SKM-1 (cell line): ENCODE measurements at regions not wholly inside any gene's neighbourhood (a gene's known extent, or its start where the extent isn't known, plus 50 kb on each side); places are given as distances from the start of the nearest gene placed in this dataset.

Source experiments
- DNase-seq: peaks from one replicate; lab custom pipeline; 2025; ENCODE audit not compliant: unreplicated experiment; lab: John Stamatoyannopoulos, UW

DNA sequence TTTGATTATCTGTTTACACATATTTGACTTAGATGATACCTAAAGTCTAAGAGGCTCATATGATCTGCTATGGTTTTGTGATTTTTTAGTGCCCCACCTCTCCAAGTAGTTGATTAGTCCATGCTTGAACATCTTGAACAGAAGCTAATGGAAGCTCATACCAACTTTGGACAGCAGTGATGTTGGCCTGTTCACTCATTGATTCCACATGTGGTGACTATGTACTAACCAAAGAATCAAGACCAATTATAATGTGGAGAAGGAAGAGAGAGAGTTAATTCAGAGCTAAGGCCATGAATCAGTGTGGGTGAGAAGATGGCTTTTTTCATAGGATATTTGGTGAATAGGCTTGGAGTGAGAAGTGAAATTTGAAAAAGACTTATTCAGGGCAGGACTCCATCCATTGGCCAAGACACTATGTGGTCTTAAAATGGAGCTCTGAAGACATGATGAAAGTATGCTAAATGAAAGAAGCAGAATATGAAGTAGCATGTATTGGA is 178.3 kb upstream of the TWIST2 start:
- no peak for DNase-seq

DNA sequence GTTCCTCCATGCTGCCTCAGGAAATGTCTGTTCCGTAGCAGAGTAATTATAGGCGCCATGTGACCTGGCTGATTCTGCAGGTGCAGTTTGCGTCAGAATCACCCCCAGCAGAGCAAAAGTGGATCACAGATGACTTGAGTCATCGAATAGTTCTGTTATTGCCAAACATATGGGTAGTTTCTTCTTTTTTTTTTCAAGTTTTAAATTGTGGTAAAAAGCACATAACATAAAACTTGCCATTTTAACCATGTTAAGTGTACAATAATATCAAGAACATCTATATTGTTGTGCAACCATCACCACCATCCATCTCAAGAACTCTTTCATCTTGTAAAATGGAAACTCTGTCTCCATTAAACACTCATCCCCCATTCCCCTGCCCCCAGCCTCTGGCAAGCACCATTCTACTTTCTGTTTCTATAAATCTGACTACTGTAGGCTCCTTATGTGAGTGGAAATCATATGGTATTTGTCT is 177.7 kb upstream of the TWIST2 start:
- DNase-seq = no peak

DNA sequence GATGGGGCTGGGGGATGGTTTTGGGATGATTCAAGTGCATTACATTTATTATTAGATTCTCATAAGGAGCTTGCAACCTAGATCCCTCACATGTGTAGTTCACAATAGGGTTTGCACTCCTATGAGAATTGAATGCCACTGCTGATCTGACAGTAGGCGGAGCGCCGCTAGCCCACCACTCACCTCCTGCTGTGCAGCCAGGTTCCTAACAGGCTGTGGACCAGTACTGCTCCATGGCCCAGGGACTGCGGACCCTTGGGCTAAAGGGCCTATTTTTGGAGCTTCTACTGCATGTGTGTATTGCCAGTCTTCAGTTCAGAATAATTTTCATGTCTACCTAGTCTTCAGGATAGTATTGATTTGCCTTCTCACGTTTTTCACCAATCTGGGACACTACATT is 165.3 kb upstream of the TWIST2 start:
- DNase-seq = no peak

DNA sequence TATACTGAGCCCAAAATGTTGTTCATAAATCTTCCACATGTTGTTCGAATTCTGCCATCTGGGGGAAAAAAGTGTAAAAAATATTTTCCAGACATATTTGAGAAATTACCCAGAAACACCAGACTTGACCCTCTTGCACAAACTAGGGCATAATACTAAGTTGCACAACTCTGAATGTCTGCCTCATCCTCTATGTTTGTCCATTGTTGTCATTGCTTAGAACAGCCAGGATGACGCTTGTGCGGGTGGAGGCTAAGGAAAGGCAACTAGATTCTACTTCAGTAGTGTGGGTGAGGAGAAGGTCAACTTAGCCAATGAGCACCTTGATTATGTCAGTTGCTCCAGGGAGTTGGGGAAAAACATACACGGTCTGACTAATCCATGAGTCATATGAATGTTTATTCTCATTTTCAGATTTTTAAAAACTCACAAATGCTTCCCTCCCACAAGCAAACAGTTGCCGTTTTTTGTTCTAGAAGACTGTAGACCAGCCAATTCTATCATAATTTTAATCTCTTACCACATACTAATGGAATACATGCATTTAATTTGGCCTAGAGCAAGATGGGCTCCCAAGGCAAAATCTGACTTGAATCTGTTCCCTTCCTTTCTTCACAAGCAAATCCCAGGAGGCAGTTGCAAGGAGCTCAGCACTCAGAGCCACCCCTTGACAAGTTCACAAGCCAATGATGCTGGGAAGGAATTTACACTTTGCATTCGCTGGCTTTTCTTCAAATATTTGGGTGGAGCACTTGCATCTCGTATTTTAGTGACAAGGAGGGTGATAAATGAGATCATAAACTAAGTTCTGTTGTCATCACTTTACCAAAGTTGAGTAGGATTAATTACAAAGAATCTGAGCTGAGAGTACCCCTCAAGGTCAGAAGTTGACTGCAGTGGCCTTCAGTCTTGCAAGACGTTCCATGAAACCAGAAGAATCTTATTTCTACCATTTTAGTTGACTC is 163.2 kb upstream of the TWIST2 start:
- DNase-seq = no peak

DNA sequence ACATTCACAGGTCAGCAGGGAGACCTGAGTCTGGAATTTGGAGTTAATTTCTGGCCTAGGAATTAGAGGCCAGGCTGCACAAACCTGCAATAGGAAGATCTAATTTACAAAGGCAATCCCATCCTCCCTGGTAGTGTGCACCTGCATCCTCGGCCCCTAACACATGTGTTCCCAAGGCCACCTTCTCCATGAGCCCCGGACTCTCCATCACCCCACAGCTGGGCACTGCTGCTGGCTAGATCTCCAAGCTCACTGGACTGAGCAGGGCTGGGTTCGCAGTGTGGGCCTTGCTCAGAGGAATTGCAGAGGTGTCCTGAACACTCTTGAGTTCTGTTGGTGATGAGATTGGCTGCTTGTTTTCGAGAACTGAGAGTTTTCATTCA is 162.6 kb upstream of the TWIST2 start:
- no peak for DNase-seq

DNA sequence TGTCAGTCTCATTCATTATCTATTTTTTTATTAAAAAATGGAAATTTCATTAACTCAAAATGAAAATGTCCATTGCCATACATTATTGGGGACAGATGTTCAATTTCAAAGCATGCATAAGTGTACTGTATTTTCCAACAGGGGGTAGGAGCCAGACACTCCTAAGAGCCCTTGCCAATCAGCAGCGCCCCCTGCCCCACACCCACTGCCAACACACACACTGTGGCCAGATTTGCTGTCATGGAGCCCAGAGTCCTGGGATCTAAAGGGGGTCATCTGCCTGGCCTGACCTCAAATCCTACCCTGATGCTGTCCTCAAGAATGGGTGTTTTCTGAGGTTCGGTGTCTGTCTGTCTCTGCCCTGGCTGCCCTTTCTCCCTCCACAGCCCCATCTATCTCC is 162.2 kb upstream of the TWIST2 start:
- DNase-seq = no peak

DNA sequence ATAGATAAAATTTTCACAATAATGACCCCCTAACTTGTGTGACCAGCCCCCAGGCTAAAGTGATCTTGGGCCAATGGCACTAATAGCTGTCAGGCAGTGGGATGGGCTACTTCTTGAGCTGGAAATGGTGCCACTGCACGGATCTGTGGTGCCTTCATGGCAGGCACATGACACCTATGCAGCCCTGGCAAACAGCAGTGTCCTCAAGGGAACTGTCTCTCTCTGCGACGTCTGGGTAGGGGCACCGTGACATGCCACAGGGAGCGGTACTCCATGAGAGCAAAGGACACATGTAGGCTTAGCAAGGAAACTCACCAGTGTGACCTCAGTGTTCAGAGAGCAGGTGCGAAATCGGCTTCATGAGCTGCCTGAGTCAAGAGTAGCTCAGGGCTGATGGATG is 161.7 kb upstream of the TWIST2 start:
- no peak for DNase-seq

DNA sequence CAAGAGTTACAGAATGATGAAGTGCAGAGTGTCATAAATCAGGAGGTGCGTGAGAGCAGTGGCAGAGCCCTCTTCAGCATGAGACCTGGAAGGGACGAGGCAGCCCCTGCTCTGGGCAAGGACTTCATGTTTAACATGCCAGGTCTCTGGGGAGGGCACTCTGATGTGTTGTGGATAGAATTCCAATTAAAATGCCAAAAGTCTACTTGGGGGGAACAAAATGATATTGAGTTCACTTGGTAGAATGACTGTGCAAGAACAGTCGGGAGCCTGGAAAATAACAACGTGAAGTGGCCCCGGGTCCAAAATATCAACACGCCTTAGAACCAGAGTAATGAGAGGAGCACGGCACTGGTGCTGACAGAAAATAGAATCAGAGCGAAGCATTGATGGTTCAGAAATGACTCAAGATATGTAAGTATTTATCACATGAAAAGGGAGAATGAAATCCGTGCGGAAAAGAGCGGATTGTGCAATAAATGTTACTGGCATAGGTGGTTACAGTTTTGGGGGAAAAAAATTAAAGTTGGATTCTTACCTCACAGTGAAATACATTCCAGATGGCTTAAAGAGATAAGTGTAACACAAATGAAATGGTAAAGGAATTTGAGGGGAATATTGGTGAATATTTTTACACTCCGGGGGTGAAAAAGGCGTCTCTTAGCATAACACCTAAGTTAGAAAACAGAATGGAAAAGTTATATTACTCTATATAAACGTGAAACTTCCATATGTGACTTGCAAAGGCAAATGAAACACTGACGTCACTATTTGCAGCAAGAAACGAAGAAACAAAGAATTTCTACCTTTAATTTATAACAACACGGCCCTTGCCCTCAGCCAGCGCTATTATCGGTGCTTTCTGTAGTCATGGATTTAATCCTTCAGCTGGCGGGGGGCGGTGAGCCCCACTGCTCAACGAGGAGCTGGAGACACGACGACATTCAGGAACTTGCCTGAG is 159.4 kb upstream of the TWIST2 start:
- no peak for DNase-seq

DNA sequence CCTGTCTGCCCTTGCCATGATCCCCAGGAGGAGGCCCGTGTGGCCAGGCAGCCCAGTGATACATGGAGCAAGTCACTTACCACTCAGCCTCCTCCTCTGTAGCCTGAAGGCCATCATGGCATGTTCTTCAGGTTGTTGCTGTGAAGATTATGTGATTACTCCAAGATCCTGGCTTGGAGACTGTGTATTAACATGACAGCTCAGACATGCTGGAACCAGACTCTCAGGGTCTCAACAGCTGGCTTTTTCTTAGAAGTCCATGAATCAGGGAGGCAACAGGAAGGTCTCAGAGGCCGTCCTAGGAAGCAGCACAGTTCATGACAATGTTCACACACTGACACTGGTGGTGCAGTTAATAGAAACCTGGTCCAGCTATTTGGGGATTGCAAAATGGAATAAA is 158.6 kb upstream of the TWIST2 start:
- DNase-seq = no peak

DNA sequence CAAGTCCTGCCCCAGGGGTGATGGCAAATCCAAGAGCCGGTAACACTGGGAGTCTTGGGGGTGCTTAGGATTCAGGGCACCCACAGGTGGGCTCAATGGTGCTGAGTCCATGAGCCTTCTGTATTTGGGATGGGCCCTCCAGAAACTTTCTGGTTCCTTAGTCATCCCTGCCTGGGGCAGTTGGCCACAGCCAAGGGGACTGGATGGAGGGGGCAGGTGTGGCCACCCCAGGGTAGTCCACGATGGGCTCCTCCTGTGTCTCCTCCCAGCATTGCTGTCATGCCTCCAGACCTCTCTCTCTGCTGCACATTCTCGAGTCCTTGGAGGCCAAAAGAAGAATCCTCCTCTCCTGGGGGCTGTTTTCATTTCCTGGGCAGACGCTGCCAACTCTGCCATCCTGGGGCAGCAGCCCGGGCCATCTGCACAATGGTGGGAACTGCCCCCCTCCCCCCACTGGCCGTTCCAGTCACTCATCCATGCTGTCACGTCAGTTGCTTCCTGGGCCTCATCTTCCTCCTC is 158.0 kb upstream of the TWIST2 start:
- no peak for DNase-seq

DNA sequence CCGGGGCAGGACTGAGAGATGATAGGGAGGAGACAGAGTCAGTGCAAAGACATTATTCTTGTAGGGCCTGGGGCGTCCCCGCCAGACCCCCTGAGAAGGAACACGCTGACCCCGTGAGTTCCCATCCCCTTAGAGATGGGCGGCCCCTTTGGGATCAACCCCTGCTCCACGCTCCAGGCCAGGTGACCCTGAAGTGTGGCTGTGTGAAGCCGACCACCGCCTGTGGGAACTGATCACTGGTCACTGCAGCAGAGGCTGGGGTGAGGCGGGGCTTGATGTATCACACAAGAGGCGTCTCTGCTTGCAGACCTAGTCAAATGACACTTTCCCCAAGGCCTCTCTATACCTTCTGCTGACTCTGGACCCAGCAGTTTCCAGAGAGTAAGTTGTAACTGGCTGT is 157.4 kb upstream of the TWIST2 start:
- DNase-seq = no peak

DNA sequence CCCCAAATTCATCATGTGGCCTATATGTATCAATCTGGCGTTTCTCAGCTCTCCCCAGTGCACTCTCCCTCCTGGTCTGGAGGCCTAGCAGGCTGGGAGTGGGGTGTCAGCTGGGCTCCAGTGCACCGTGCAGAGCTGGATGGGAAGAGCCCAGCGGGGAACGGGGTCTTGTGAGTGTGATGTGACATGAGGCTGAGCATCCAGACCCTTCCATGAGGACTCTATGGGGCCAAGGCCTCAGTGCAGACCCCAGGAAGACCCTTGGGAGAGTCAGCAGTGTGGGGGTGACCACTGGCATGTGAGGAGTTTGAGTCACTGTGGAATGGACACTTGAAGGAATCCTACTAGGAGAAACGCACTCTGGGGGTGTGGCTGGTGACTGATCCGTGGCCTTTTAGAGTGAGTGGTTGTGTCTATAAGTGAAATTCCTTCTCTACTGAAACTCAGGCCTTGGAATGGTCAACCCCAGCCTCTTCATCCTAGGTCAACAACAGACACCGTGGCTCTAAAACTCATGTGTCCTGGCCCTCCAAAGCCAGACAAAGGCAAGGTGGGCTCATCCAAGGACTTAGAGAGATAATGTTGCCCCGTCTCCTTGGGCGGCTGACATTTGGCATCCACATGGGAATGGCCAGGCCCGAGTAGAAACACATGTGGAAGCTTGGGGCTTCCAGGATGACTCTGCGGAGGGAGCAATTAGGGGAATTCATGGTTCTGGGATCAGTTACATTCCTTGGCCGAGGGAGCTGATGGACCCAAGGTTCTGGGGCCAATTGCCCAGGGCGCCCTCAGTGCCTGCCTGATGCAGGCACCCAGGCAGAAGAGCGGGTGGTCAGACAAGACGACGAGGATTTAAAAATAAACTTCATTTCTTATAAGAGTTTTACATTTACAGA is 156.0 kb upstream of the TWIST2 start:
- DNase-seq = no peak

DNA sequence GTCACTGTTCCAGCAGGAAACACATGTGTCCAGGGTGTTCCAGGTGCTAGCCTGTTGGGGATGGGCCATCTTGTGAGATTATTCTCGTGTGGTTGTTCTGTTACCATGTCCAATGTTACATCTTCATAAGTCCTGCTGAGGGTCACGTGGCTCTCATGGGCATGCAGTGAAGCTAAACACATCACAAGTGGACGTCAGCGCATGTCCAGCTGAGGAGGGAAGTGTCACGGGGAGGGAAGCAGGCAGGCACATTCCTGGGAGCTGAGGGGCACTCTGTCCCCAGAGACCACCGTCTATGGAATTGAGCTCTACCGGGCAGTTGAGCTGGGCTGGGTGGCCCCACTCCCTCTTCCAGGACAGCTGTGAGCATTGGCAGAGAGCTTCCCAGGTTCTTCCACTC is 155.3 kb upstream of the TWIST2 start:
- DNase-seq = no peak

DNA sequence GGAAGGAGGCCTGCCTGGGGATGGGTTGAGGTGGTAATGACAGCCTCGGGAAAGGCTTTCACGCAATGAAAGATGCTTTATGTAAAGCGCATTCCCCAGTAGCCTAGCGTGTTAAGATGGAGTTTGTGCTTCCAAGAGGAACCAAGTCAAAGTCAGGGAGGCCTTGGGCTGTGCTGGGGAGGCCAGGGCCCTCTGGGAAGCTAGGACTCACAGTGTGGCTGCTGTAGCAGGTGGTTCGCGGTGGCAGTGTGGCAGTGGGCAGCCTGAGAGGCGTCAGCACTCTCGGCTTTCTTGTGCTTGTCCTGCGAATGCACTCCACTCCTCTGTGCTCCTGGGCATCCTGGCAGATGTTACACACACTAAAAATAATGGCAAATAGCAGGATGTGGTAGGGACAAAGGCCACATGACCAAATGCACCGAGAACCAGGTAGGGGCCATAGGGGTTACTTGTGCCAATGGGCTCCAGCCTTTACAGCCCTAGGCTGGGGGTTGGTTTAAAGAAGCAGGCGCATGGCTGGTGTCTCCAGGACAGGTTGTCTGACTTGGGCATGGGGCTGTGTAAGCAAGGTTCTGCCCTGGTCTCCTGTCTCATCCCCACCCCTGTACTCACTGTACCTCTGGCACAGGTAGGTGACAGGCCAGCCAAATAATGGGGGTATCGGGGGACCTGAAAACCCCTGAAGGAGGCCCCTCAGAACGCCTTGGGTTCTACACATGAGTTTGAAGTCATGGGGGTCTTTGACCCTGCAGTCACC is 154.4 kb upstream of the TWIST2 start:
- DNase-seq = no peak

DNA sequence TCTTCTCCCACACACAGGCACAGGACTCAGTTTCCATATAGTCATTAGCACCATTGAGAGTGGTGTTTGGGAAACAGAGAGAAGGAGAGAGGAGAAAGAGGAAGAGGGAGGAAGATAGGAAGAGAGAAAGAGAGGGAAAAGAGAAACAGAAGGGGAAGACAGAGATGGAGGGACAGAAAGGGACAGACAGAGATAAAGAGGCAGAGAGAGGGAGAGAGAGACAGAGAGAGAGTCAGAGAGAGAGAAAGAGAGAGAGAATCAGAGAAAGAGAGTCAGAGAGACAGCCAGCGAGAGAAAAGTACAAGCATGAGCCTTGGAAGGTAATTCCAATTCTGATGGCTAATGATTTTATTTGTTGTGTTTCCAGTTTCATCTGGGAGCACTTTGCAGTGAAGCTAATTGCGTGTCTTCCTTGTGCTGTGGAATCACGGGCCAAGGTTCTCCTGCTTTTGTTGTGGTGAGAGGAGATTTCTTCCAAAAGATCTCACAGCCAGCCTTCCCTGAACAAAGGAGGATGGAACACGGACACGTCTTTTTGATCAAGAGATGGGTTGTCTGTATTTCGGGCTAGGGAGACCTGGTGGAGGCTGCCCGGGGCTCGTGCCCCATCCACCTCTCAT is 153.6 kb upstream of the TWIST2 start:
- no peak for DNase-seq

DNA sequence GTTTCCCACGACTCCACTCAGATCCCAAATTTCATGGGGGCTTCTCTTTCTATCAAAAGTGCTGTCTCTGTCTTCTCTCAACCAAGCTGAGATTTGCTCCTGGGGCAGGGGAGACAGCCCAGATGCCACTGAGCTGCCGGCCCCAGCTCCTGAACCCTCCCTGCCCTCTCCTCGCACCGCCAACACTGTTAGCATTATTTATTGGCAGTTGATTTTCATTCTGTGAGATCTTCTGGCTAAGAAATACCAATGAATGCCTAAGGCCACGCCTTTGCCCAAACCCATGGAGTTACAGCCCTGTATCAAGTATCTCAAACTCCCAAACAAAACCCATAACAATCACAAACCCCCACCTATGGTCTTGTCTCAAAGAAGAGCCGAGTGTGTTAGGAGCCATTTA is 153.0 kb upstream of the TWIST2 start:
- no peak for DNase-seq

DNA sequence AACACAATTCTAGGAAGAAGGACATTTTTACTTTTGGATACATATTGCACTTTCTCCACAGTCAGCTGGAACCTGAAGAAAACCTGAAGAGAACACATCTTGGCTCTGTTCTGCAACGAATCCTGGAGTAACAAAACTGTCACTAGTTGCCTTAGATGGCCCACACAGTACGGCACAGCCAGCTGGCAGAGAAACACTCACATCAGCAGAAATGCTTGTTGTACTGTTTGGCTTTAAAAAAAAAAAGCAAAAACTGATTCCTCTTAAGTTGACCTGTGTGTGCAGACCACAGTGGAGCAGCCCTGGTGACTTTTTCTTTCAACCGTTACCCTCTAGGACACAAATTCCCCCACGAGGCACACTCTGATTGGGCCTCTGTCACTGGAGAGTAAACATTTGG is 152.3 kb upstream of the TWIST2 start:
- DNase-seq = no peak

DNA sequence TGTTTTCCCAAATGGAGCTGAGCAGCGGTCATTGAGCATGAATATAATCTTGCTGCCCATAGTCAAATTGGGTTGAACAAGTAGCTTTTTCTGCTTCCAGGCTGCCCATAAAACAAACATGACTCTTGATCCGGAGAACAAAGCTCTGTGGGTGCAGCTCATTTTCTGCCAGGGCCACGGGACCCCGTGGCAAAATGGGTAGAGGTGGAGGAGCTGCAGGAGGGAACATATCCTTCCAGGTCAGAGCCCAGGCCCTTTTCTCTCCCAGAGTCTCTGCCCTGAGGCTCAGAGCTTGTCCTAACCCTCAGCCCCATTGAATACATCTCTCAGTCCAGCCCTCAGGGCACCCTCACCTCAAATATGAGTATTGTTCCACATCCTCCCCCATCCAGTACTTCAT is 151.6 kb upstream of the TWIST2 start:
- no peak for DNase-seq

DNA sequence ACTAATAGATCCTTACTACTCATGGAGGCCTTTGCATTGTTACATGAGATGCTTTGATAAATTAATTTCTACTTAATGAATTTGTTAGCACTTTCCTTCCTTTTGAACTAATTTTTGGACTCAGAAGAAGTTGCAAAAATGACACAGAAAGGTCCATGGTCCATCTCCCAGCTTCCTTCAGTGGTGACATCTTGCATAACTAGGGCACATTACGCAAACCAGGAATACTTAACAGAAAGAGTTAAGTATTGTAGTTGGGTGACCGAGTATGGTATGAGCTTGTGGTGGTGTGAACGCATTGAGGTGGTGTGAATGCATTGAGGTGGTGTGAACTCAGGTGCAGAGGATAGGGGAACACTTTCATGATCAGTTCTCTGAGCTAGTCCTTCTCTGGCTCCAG is 151.1 kb upstream of the TWIST2 start:
- DNase-seq = no peak
